Uterus (tissue), 3 donors: ENCODE measurements at regions not wholly inside any gene's neighbourhood (a gene's known extent, or its start where the extent isn't known, plus 50 kb on each side); places are given as distances from the start of the nearest gene placed in this dataset.

Source experiments
- DNase-seq, 2 donors: peaks; one replicate each; pipeline ENCODE4 v3.0.0-alpha.2; 2019 to 2020
- H3K27ac ChIP-seq, 2 donors: fragments of 200-600 bp; sonication (generic); 1 replicate in 1 of 2; 2 replicates in 1 of 2; pipeline ENCODE4 v1.5.1; 2016 to 2018
- H3K27me3 ChIP-seq, 2 donors: fragments of 200-600 bp; sonication (generic); one replicate each; pipeline ENCODE4 v1.5.1; 2018 to 2019; ENCODE audit warnings: control low read depth in 1 of 2
- H3K36me3 ChIP-seq, 2 donors: fragments of 200-600 bp; sonication (generic); one replicate each; pipeline ENCODE4 v1.5.1; 2019; ENCODE audit warnings: control low read depth in 1 of 2
- H3K4me1 ChIP-seq, 2 donors: fragments of 200-600 bp; sonication (generic); one replicate each; pipeline ENCODE4 v1.5.1; 2018 to 2019; ENCODE audit warnings: control low read depth in 1 of 2
- H3K4me3 ChIP-seq, 2 donors: fragments of 200-600 bp; sonication (generic); 1 replicate in 1 of 2; 2 replicates in 1 of 2; pipeline ENCODE4 v1.5.1; 2018 to 2019; ENCODE audit warnings: mild to moderate bottlenecking in 1 of 2
- H3K9me3 ChIP-seq, 2 donors: fragments of 200-600 bp; sonication (generic); one replicate each; pipeline ENCODE4 v1.5.1; 2019; ENCODE audit warnings: control low read depth in 1 of 2
- POLR2A ChIP-seq, 2 donors: fragments of 450-650 bp; IDR thresholded peaks; one replicate each; pipeline ENCODE4 v1.6.1; 2016; ENCODE audit warnings: antibody characterized with exemption in 2 of 2, mild to moderate bottlenecking in 1 of 2, moderate library complexity in 1 of 2
- intact Hi-C: fragments of 100-400 bp; cut with DNase I; formaldehyde crosslinking; loops from one replicate; pipeline ENCODE4 v1.15.1; 2023; ENCODE audit warnings: low total_unique reads
- TF ChIP-seq, protein P1 (sequence below), 4 experiments: fragments of 200-600 bp in 2 of 4; fragments of 450-650 bp in 2 of 4; sonication (generic) in 2 of 4; IDR thresholded peaks; one replicate each; pipeline ENCODE4 v1.5.1; 2016 to 2019; ENCODE audit warnings: antibody characterized with exemption in 4 of 4, mild to moderate bottlenecking in 2 of 4, moderate library complexity in 1 of 4
- donor health status: DM: yes; HTN: yes; CAD: no.

DNA sequence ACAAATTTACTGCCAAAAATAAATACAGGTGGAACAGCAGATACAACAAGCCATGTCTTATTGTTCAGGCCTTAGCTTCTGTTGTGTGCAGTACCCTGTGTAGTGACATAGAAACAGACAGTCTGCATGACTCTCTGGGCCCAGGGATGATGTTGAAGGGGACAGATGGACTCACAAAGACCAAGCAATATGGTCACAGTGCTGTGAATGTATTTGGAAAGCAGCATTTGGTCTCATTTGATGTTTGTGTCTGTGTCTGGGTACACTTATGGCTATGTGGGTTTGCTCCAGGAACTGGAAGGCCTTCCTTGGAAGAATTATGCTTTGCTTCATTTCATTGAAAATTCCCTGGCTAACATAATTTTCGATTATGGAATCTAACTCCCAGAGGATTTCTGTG lies 158.5 kb downstream of the CDC42EP3 start:
- intact Hi-C loops, result no loop called here
- Histone ChIP-seq H3K4me3 (no peak overlapping the region), H3K4me1 (no peaks in the 10 kb centered on the region), H3K9me3 (no peaks in the 10 kb centered on the region), H3K36me3 (no peaks in the 10 kb centered on the region), H3K27me3 (no peaks in the 10 kb centered on the region), H3K27ac (no peak overlapping the region)
- TF ChIP-seq POLR2A (IDR thresholded peaks at IDR 0.05), result no peak
- TF ChIP-seq, protein P1, sequence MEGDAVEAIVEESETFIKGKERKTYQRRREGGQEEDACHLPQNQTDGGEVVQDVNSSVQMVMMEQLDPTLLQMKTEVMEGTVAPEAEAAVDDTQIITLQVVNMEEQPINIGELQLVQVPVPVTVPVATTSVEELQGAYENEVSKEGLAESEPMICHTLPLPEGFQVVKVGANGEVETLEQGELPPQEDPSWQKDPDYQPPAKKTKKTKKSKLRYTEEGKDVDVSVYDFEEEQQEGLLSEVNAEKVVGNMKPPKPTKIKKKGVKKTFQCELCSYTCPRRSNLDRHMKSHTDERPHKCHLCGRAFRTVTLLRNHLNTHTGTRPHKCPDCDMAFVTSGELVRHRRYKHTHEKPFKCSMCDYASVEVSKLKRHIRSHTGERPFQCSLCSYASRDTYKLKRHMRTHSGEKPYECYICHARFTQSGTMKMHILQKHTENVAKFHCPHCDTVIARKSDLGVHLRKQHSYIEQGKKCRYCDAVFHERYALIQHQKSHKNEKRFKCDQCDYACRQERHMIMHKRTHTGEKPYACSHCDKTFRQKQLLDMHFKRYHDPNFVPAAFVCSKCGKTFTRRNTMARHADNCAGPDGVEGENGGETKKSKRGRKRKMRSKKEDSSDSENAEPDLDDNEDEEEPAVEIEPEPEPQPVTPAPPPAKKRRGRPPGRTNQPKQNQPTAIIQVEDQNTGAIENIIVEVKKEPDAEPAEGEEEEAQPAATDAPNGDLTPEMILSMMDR (IDR thresholded peaks at IDR 0.05), result no peak
- DNase-seq, result no peak

DNA sequence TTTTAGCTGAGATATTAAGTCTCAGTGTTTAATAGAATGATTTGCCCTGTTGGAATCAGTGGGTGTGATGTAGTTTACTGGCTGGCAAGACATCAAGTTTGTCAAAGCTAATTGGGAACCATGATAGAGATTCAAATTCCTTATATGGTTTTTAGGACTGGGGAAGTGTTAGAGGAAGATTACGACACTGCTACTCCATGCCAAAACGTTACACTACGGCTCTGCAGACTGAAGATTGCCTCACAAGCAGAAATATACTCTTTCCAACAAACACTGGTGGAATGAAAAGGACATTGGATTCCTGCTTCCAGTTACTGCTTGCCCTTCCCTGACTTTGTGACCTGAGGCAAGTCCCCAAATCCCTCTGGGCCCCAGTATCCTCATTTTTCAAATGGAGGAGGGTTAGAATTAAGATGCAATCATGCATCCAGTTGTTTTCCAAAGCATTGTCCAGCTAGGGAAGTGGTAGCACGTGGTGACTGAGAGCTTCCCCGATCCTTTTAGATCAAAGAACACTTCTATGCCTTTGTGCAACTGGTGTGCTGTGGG lies 147.6 kb downstream of the CDC42EP3 start:
- H3K27me3 ChIP-seq, result no peaks in the 10 kb centered on the region
- peak overlapping the region; percentile 82 to 87 for H3K27ac ChIP-seq
- H3K4me3 ChIP-seq, result no peak overlapping the region
- intact Hi-C loops, result no loop called here
- no peak for TF ChIP-seq POLR2A (IDR thresholded peaks at IDR 0.05)
- TF ChIP-seq, protein P1 (IDR thresholded peaks at IDR 0.05), result no peak
- H3K4me1 ChIP-seq, result peaks cover 4 to 7% of the 10 kb centered on the region in 2 donors
- DNase-seq, result peak; percentile 56 to 90
- no peaks in the 10 kb centered on the region for H3K9me3 ChIP-seq
- no peaks in the 10 kb centered on the region for H3K36me3 ChIP-seq

DNA sequence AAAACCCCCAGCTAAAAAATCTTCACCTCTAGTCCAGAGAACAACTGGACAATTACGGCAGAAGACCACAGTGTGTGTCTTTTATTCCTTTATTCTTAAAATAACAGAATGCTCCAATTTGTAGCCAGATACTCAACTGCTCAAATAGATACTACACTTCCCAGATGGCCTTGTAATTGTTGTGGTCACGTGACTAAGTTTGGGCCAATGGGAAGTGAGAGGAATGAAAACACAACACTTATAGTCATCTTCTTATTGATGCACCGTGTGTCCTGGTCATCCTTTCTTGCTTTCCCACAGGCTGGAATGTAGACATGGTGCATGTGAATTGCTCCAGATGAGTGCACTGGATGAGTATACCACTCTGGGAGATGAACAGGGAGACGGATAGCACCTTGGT lies 145.1 kb downstream of the CDC42EP3 start:
- Histone ChIP-seq H3K36me3 (no peaks in the 10 kb centered on the region), H3K27me3 (no peaks in the 10 kb centered on the region), H3K27ac (peak overlapping the region in 1 of 2 donors; percentile 23), H3K4me1 (peaks cover 4 to 7% of the 10 kb centered on the region in 2 donors), H3K9me3 (no peaks in the 10 kb centered on the region), H3K4me3 (no peak overlapping the region)
- intact Hi-C loops, result no loop called here
- TF ChIP-seq, protein P1 (IDR thresholded peaks at IDR 0.05), result no peak
- TF ChIP-seq POLR2A (IDR thresholded peaks at IDR 0.05), result no peak
- no peak for DNase-seq

DNA sequence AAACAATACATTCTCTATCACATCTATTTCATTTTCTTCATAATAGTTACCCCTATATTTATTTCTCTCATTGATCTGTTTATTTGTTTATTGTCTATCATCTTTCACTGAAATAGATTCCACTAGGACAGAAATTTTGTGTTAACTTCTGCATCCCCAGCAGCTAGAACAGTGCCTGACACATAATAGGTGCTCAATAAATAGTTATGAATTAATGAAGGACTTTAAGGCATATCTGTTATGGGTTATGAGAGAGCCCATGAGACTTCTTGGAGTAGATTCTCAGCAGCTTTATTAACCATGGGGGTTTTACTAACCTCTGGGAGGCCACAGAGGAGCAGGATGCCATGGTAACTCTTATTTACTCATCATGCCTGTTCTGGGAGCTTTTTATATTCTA lies 144.6 kb downstream of the CDC42EP3 start:
- H3K9me3 ChIP-seq, result no peaks in the 10 kb centered on the region
- peaks cover 4% of the 10 kb centered on the region in 2 donors for H3K4me1 ChIP-seq
- TF ChIP-seq, protein P1 (IDR thresholded peaks at IDR 0.05), result no peak
- no peak for TF ChIP-seq POLR2A (IDR thresholded peaks at IDR 0.05)
- H3K27ac ChIP-seq, result peak overlapping the region; percentile 2 to 23
- H3K36me3 ChIP-seq, result no peaks in the 10 kb centered on the region
- intact Hi-C loops, result no loop called here
- no peak overlapping the region for H3K4me3 ChIP-seq
- no peak for DNase-seq
- H3K27me3 ChIP-seq, result no peaks in the 10 kb centered on the region

DNA sequence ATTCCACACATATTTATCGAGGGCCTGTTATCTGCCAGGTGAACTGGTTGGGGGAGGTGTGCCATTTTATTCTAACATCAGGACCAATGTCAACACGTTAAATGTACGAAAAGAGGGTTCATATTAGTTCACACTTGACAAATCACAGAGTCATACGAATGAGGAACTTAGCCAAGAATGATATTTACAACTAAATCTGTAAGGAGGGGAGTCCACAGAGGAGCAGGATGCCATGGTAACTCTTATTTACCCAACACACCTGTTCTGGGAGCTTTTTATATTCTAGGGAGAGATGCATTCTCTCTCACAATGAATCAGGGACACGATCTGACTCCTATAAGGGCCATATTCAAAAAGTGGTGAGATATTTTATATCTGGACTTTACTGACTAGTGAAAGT lies 144.1 kb downstream of the CDC42EP3 start:
- Histone ChIP-seq H3K4me1 (peaks cover 0 to 4% of the 10 kb centered on the region in 2 donors), H3K4me3 (no peak overlapping the region), H3K36me3 (no peaks in the 10 kb centered on the region), H3K27ac (peak overlapping the region in 1 of 2 donors; percentile 2), H3K9me3 (no peaks in the 10 kb centered on the region), H3K27me3 (no peaks in the 10 kb centered on the region)
- DNase-seq, result no peak
- TF ChIP-seq POLR2A (IDR thresholded peaks at IDR 0.05), result no peak
- TF ChIP-seq, protein P1 (IDR thresholded peaks at IDR 0.05), result no peak
- intact Hi-C loops, result no loop called here
